NCI-H2227 treated with DMSO at 0.1 percent for 48 hours (cell line): ENCODE measurements at regions not wholly inside any gene's neighbourhood (a gene's known extent, or its start where the extent isn't known, plus 50 kb on each side); places are given as distances from the start of the nearest gene placed in this dataset.

ENCODE experiments used
- DNase-seq: peaks from one replicate; lab custom pipeline; 2025; lab: John Stamatoyannopoulos, UW

DNA sequence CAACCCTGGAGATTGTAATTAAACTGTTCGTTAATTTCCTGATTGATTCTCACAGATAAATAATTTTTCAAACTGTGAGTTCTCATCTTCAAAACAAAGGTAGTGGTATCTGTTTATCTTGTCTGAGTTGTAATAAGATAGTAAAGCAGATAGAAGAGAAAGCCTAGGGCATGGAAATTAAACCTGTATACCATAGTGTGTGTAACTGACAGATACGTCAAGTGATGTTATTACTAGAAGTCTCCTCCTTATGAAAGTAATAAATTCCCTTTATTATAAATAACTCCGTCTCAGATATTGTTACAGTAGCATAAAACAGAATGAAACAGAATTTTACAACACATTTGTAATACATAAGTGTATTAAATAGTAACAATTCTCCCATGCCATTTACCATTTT, 1065.1 kb downstream of the SLITRK1 start:
- no peak for DNase-seq

DNA sequence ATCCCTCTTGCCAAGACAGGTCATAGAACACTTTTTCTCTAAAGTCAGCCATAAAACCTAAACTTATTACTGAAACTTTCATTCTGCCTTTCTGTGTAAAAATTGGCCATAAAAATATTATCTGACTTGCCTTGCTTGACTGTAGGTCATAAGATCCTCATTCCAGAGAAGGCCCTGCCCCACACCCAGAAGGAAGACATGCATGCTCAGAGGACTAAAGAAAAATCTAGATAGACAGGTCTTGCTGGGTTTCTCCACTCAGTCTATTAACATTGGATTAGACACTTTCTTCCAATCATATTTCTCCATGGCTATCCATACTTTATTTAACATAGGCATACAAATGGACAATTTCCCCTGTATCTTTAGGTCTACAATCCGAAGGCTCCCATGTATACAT, 1066.5 kb downstream of the SLITRK1 start:
- DNase-seq, result no peak

DNA sequence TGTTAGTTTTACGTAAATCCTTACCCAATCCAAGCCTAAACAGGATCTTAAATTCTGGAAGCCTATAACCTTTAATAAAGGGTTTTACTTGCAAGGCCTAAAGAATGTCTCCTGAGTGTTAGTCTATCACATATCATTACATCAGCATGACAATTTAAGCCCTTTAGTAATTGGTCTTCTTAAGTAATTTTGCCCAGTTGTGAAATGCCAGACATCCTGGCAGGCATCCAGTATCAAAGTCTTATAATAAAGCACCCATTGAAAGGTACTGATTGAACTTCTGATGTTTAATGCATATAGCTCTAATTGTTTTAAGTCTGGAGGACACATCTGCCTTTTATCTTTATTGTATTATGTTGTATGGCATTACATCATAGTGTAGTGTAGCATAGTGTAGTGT, 1078.9 kb downstream of the SLITRK1 start:
- no peak for DNase-seq

DNA sequence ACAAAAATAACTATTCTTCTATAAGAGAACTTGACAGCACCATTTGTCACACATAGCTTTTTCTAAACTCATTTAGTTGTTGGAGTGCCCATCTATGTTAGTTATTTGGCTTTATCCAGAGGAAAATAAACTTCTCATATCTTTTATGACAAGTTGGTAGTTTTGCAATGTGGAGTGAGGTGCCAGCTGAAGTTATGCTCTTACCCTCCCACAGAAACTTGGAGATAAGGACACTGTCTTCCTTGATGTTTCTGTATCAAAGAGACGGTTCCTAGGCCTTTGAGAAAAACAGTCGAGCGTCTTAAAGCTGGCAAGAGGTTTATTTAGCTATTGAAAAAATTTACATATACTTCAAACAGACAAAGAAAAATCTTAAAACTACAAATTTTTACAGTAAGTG, 1079.7 kb downstream of the SLITRK1 start:
- DNase-seq, result no peak

DNA sequence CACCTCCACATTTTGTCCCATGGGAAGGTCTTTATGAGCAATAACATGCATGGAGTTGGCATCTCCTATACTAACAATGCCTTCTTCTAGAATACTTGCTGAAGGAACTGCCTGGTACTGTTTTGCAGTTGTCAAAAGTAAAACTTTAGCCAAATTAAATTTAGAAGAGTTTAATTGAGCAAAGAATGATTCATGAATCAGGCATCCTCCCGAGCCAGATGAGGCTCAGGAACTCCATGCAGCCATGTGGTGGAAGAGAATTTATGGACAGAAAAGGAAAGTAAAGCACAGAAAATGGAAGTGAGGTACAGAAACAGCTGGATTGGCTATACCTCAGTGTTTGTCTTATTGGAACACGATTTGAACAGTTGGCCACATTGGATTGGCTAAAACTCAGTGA, 1081.9 kb downstream of the SLITRK1 start:
- no peak for DNase-seq

DNA sequence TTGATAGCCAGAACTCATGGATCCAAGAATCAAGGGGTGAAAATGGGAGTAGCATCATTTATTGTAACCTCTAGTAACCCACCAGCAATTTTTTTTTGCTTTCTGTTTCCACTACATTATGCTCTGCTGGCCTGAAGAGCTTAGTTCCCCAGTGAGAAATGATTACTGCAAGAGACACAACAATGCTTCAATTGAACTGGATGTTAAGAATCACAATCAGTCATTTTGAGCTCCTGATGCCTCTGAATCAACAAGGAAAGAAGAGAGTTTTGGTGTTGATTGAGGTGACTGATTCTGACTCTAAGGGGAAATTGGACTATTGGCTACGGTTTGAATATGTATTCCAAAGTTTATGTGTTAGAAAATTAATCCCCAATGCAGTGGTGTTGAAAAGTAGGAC, 1084.4 kb downstream of the SLITRK1 start:
- DNase-seq, result no peak

DNA sequence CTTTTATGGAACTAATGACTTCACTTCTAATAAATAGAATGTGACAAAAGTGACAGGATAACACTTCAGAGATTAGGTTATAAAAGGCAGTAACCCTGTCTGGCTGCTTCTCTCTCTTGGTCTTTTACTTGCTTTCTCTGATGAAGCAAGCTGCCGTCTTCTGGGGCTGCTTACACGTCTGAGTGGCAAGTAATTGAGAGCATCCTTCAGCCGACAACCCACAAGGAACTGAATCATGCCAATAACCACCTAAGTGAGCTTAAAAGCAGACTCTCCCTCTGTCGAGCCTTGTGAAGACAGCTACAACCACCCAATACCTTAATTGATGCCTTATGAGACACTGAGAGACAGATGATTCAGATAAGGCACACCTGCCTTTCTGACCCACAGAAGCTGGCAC, 1091.2 kb downstream of the SLITRK1 start:
- DNase-seq, result no peak

DNA sequence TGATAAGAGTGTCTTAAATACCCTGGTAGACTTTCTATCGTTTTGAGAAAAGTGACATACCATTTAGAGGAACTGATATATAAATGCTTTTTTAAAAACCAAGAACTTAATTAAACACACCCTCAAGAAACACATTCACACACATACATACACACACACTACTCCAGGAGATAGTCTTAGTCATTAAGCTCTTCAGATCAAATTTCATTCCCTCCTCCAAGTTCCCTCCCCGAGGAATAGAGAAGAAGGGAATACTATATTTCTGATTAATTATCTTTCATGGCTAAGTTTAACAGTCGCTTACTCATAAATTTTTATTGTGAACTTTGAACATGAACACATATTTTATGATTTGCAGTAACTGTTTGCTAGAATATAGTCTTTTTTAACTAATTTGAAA, 1109.5 kb downstream of the SLITRK1 start:
- DNase-seq, result no peak

DNA sequence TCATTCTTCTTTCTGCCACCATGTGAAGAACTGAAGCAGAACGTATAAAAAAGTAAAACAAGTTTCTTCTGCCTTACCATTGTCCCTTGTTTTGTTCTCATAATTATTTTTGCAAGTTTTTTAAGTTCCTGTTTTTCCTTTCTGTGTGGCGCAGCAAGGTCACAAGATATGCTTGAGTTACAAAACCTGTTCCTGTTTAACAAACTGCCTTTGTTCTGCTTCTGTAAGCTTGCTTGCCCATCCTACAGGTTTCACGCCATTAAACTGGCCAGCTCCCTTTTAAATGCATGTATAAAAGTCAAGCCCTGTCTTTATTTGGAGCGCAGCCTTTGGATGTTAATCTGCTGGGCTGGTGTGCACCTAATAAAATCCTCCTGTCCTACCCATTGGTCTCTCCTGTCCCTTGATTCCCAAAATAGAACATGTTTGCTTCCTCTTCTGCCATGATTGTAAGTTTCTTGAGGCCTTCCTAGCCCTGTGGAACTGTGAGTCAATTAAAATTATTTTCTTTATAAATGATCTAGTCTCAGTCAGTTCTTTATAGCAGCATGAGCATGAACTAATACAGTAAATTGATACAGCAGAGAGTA, 1115.4 kb downstream of the SLITRK1 start:
- DNase-seq, result no peak

DNA sequence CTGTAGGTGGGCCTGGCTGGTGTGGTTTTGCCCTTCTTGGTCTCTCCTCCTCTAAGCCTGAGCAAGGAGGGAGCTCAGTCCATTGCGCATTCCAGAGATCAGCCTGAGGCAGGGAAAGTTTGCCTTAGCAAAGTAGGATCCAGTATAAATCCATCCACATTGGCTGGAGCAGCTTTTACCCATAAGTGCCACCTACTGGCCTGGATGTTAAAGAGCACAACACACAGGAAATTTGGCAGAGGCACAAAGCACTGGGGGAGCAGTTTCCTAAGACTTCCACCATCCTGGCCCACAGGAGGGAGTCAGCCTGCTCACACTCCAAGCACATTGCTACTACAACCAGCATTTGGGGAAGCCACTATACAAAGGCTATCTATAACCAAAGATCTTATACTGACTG, 1124.2 kb downstream of the SLITRK1 start:
- DNase-seq, result no peak

DNA sequence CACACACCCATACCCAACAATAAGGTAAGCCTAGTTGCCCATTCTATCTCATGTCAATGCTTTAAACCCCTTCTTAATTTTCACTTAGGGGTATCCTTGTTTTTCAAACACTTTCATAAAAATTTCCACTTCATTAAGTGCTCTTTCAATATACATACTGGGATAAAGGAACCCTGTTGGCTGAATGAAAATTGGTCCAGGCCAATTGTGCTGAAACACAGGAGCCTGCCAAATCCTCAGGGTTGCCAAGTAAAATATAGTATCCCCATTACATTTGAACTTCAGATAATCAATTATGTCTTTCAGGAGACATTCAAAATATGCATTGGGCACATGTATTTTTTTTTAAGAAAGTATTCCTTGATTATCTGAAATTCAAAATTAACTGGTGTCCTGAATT, 1131.1 kb downstream of the SLITRK1 start:
- DNase-seq, result no peak

DNA sequence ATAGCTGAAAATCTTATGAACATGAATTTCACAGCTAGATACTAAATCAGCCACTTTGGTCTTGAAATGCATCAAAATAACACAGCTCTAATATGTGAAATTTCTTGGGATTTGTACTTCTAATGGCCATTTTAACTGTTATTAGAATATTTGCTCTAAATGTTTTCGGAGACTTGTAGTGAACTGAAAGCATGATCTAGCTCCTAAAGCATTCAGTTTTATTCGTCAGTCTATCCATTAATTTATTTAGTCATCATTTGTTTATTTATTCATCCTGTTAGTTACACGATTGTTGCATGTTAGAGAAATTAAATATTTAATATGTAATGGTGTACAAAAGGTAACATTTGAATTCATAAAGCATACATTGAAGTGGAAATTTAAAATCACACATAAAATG, 1132.7 kb downstream of the SLITRK1 start:
- DNase-seq, result no peak

DNA sequence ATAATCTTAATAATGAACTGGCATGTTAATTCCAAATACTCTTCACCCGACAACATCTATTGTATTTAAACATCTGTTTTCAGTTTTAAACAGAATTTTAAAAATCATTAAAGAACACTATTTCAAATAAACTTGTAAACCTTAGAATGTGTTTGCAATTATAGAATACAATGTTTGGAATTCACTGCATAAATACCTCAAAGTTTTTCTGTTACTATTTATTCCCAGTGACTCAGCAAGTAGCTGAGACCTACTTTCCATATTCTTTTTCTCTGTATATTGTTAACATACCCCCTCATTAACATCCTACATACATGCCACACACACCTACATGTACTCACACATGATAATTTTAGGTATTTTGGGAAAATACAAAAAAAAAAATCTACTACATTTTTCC, 1134.3 kb downstream of the SLITRK1 start:
- DNase-seq, result no peak

DNA sequence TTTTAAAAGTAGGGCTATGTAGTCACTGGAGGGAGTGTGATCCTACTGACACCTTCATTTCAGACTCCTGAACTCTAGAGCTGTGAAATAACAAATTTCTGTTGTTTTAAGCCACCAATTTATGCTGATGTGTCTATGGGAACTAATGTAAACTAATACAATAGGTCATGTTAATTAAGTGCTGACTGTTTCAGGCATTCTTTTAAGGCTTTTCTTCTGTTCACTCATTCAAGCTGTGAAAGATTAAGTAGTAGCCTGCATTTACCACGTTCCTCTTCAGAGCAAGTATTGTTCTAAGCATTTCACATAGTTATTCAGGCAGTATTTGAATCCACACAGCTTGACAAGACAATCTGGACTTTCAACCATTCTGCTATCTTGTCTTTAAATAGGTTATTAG, 1135.0 kb downstream of the SLITRK1 start:
- no peak for DNase-seq

DNA sequence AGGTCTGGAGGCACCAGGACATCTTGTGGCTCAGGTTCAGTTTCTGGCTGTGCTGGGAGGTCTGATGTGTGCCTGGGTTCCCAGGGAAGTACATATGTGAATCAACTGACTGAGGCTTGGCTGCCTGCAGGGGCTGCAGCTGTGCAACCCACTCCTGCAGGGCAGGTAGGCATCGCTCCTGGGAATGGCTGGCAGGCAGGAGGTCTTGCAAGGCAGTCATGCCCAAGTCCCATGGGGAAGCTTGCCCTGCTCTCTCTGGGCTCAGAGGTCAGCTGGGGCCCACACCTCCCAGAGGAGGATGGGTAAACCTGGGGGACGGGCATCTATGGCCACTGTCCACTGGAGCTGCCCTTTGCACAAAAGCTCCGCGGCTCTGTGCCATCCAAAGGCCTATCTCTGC, 1141.8 kb downstream of the SLITRK1 start:
- no peak for DNase-seq

DNA sequence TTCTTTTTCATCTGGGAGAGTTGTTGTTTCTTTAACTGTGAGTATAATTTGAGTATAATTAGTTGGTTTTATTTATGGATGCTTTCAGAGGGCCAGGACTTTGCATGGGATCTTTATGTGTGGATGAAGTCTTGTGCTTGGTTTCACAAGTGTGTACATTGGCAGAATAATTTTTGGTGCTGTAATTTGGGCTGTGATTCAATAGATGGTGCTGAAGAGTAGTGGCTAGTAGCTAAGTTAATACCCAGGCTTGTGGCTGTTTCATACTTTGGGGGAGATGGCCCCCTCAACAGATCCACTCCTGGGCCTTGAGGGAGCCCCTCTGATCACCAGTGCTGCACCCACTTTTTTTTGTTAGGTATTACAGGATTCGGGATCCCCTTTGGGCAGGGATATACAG, 1142.4 kb downstream of the SLITRK1 start:
- DNase-seq, result no peak

DNA sequence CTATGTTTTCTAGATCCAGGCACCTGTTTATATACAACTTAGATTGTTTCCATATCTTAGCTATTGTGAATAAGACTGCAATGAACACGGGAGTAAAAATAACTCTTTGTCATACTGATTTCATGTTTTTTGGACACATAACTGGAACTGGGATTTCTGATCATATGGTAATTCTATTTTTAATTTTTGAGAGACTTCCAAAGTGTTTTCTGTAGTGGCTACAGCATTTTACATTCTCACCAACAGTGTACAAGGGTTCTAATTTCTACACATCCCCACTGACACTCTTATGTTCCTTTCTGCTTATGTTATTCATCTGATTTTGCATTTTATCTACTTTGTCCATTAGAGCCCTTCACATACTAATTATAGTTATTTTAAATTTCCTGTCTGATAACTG, 1152.9 kb downstream of the SLITRK1 start:
- no peak for DNase-seq

DNA sequence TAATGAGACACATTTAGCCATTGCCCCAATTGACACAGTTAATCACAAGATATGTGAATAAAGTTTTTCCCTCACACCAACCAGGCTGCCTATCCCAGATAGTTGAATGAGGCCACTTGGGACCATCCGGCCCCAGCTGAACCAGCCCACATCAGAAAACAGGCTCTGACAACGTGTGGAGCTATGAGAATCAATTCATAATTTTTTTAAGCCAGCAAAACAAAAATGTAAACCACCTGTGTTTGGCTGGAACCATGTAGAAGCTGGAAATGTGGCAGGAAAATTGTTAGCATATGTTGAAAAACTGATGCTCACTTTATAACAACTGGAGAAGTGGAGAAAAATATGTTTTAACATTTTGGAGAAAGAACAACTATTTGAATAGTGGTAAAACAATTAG, 1161.3 kb downstream of the SLITRK1 start:
- DNase-seq, result no peak

DNA sequence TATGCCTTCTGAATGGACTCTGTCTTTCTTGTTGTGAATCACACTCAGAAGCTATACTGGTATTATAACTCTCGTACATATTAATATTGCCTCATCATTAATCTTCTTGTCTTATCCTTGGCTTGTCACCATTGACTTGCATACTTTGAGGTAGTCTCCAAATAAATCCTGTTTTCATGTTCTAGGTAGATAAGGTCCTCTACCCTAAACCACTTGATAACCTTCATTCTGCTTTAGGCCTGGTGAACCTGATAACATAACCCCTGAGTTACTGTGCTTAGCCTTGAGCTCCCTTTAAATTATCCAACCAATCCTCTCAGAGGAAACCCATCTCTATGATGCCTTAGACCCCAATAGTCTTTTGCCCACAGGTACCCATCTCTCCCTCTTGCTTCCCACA, 1162.3 kb downstream of the SLITRK1 start:
- no peak for DNase-seq

DNA sequence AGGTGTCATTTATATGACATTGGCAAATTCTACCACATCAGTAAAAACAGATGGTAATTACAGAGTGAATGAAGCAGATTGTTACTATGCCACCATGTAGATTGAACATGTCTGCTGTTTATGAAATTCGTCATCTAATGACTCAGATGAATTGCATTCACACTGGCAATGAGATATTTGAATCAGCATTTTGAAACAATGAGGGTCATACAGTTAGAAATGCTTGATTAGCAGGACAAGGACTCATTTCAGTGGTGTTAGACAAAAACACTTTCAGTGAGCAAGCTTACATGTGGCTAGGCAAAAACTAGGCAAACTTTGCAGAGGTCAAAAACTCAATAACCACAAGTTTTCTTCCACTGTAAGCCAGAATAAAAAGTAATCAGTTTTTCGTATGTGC, 1165.0 kb downstream of the SLITRK1 start:
- DNase-seq, result no peak

DNA sequence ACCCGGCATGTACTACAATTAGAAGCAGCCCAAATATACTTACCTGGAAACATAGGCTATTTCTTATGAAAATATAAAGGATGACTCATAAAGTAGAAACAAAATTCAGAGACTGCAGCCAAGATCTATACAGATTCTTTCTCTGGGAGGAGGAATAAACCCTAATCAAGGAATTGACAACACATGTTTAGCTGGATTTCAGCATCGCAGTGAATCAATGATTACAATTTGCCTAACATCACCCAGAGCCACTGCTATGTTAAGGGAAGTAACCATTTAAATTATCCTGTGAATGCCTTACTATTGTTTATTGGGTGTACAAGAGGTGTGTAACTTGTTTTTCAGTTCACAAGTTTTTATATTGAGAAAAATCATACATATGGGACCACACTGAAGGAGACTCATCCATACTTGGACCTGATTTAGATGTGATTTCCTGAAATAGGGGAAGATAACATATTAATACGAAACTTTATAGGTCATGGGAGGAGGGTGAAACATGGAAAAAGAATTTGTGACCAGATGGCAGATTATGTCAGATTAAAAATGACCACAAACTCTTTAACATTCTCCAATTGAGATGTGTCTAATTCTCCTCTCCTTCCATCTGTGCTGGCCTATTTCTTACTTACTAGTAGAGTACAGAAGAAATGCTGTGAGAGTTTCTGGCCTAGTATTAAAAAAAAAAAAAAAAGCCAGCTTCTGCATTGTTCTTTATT, 1168.4 kb downstream of the SLITRK1 start:
- no peak for DNase-seq

DNA sequence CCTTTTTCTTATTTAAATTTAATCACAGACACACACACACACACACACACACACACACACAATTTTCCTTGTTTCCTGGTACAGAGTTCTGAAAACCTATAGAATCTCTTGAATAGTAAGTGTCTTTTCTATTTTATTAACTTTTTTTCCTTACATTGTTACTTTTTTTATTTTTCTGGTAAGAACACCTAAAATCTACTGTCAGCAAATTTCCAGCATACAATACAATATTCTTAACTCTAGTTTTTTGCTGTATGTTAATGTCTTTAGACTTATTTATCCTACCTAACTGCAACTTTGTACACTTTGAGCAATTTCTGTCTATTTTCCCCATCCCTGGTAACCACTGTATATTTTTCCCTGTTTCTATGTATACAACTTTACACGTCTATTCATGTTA, 1179.8 kb downstream of the SLITRK1 start:
- DNase-seq, result no peak

DNA sequence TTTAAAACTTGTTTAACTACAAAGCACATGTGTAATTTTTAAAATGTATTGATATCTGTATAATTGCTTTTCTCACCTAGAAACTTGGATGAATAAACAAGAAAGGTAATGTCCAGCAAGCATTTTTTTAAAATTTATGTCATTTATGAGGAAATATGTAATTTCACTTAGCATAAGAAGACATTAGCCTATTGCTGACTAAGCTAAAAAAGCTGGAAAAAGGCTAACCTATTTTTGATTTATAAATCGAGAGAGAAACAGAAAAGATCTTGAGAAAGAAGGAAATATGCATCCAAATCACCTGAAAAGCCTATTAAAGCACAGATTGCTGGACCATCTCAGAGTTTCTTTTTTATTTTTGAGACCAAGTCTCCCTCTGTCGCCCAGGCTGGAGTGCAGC, 1181.3 kb downstream of the SLITRK1 start:
- DNase-seq, result no peak

DNA sequence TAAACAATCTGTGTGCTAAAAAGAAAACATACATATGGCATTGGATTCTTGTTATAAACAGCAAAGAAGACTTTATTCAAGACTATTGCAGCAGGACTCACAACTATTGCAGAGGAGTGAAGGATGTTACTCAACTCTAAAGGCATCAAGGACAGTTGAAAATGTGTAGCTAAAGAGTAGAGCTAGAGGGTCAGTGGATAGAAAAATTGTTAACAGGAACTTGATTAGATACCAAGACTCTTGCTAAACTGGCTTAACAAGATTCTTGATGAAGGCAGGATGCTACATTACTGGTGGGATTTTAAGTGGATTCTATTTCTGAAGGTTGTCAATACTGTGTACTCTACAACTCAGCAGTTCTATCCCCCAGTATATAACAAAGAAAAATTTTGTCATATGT, 1183.3 kb downstream of the SLITRK1 start:
- no peak for DNase-seq
